GM21717 (cell line): ENCODE measurements at regions not wholly inside any gene's neighbourhood (a gene's known extent, or its start where the extent isn't known, plus 50 kb on each side); places are given as distances from the start of the nearest gene placed in this dataset.

ENCODE experiments used
- ATAC-seq: cut with Tn5 transposase; IDR thresholded peaks from one replicate; pipeline ENCODE4 v1.9.1; 2021; ENCODE audit warnings: mild to moderate bottlenecking, moderate library complexity; ENCODE audit not compliant: unreplicated experiment

- peak; percentile 69 for ATAC-seq
Observed at GRCh38 chr2:221844212-221845020, 272.3 kb upstream of the EPHA4 start.

- ATAC-seq: no peak
Observed at GRCh38 chr2:221836095-221836494, 264.0 kb upstream of the EPHA4 start.

GRCh38 chr2:221833966-221834365, 261.9 kb upstream of the EPHA4 start:
- ATAC-seq: no peak

GRCh38 chr2:221831051-221831450, 258.9 kb upstream of the EPHA4 start:
- ATAC-seq: no peak

GRCh38 chr2:221822416-221822815, 250.3 kb upstream of the EPHA4 start:
- ATAC-seq: no peak

GRCh38 chr2:221818616-221819320, 246.7 kb upstream of the EPHA4 start:
- ATAC-seq: no peak

- no peak for ATAC-seq
Observed at GRCh38 chr2:221817878-221818277, 245.8 kb upstream of the EPHA4 start.

DNA sequence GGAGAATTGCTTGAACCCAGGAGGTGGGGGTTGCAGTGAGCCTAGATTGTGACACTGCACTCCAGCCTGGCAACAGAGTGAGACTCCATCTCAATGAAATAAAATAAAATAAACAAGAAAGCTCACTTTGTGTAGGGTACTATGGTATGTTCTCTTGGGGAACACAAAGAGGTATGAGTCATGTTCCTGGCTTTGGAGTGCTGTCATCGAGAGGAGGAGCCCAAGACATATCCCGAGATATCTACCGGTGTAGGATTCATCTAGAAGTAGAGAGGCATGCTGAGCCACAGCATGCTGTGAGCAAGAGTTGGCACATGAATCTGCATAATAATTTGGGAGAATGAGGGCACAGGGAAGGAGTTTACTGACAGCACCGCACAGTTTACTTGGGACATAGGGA, 244.9 kb upstream of the EPHA4 start:
- ATAC-seq: no peak

DNA sequence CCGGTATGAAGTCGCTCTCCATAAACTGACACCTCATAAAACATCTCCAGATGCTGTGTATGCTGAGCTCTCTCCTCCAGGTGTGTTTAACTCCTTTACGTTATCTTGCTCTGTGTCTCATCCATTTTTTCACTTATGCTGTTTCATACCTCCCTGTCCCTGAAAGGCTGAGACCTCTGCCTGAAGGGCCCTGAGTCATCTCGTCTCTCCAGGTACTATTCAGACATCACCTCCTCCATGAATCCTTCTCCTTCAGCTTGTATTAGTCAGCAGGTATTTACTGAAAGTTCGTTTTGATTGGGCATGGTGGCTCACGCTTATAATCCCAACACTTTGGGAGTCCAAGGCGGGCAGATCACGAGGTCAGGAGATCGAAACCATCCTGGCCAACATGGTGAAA, 244.5 kb upstream of the EPHA4 start:
- ATAC-seq: no peak

DNA sequence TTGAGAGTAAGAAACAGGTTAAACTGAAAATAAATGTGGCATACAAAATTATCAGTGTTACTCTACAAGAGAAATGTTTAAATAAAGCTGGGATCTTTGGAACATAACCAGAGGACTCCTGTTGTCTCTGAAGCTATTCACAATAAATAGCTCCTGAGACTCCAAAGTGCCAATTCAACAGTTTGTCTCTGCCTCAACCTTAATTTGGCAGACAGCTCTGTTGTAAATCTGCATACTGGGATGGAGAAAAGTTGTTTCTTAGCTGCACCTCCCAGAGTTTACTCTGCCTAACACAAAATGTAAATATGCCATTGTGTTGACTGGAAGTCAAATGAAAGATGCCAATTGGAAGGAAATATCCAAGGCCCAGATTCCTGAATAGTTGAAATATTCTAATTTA, 238.5 kb upstream of the EPHA4 start:
- ATAC-seq: no peak

DNA sequence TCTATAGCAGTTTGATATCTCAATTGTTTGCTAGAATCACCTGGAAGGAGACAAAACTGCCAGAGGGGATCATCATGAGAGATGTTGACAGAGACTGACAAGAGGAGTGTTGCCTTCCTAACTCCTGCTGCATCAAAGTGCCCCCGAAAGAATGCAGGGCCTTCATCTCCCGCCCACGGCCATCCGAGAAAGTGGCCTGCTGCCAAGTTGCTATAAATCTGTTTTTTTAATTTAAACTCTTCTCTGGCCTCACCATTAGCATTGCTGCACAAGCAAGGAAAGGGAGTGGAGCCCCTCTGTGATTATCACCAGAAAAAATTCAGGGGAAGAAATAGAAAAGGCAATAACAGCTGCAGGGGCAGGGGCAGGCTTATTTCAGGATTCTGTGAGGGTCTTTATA, 238.1 kb upstream of the EPHA4 start:
- ATAC-seq: no peak

DNA sequence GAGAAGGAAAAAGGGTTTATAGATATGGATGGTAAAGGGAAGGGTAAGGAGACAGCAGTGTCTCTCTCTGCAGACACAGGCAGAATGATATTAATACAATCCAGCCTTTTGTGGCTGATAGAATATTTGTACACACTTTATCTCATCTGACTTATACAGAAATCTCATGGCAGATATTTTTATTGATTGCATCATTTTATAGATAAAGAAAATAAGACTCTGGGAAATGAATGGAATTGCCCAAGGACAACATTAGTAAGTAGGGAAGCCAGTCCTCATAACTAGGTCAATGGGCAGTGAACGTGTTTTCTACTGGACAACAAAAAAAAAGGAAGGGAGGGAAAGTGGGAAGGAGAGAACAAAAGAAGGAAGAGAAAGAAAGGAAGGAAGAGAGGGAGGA, 236.4 kb upstream of the EPHA4 start:
- no peak for ATAC-seq

- no peak for ATAC-seq
Observed at GRCh38 chr2:221807706-221808105, 235.6 kb upstream of the EPHA4 start.

- no peak for ATAC-seq
Observed at GRCh38 chr2:221802089-221802488, 230.0 kb upstream of the EPHA4 start.

GRCh38 chr2:221792971-221793521, 220.9 kb upstream of the EPHA4 start:
- no peak for ATAC-seq

DNA sequence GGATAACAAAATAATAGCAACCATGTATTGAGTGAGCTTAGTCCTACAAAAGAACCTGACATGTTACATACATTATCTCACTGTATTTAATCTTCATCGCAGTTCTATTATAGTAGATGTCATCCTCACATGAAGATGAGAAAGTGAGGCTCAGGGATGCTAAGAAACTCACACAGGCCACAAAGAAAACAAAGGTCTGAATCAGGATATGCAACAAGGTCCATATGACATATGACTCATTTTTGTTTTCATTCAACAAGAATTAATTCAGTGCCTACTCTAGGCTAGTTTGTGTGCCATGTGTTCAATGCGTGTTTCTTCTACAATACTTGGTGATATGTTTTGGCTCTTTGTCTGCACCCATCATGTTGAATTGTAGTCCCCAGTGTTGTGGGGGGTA, 219.7 kb upstream of the EPHA4 start:
- ATAC-seq: no peak

DNA sequence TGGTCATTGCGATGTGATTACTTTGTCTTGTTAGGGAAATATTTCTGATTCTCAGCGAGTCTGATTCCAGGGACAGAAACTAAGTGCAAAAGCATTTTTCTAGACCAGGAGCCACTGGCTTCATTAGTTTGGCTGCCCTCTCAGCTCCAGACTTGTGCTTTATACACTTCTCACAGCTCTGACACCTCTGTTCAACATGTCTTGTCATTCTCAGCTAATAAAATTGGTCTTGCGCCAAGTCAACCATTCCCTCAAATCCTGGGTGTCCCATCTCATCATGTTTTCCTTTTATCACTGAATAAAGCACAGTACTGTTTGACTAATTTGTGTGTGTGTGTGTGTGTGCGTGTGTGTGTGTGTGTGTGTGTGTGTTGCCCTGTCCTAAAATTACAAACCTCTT, 215.5 kb upstream of the EPHA4 start:
- ATAC-seq: no peak

GRCh38 chr2:221786297-221786926, 214.3 kb upstream of the EPHA4 start:
- ATAC-seq: no peak

GRCh38 chr2:221780281-221780688, 208.2 kb upstream of the EPHA4 start:
- no peak for ATAC-seq

GRCh38 chr2:221779614-221780067, 207.5 kb upstream of the EPHA4 start:
- no peak for ATAC-seq

- ATAC-seq: no peak
Observed at GRCh38 chr2:221778025-221778424, 205.9 kb upstream of the EPHA4 start.

DNA sequence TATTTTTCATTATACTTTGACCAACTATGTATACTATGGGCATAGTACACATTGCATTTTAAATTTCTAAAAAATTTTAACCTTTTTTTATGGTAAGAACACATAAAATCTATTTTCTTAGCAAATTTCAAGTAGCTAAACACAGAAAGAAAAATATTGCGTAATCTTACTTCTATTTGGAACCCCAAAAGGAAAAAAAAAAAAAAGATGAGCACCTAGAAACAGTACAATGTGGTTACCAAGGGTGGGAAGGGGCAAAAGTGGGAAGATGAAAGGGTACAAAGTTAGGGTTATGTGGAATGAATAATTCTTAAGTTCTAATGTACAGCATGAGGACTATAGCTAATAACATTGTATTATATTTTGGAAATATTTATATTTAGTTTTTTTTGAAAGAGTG, 205.0 kb upstream of the EPHA4 start:
- no peak for ATAC-seq
